WERI-Rb-1 (cell line): ENCODE measurements at regions not wholly inside any gene's neighbourhood (a gene's known extent, or its start where the extent isn't known, plus 50 kb on each side); places are given as distances from the start of the nearest gene placed in this dataset.

Experiments used
- DNase-seq: peaks from one replicate; pipeline ENCODE4 v3.0.0-alpha.2; 2020
- H3K27ac ChIP-seq: fragments of 250-450 bp; sonication (Bioruptor Pico); 2 replicates; pipeline ENCODE4 v1.5.1; 2020; ENCODE audit warnings: mild to moderate bottlenecking, moderate library complexity
- H3K27me3 ChIP-seq: fragments of 250-450 bp; sonication (Bioruptor Pico); 2 replicates; pipeline ENCODE4 v1.5.1; 2021; ENCODE audit warnings: mild to moderate bottlenecking, low read depth, moderate library complexity; ENCODE audit not compliant: insufficient read depth, severe bottlenecking
- H3K36me3 ChIP-seq: fragments of 250-450 bp; sonication (Bioruptor Pico); 2 replicates; pipeline ENCODE4 v1.5.1; 2020; ENCODE audit warnings: mild to moderate bottlenecking, moderate library complexity
- H3K4me3 ChIP-seq: 2 replicates; pipeline ENCODE4 v1.5.1; 2011; ENCODE audit warnings: low read depth, mild to moderate bottlenecking, control low read depth, low read length
- H3K9me3 ChIP-seq: fragments of 250-450 bp; sonication (Bioruptor Pico); 2 replicates; pipeline ENCODE4 v1.5.1; 2021; ENCODE audit warnings: mild to moderate bottlenecking, moderate library complexity; ENCODE audit not compliant: severe bottlenecking
- TF ChIP-seq, protein P1 (sequence below): IDR thresholded peaks from 2 replicates; pipeline ENCODE4 v1.5.1; 2011; ENCODE audit warnings: low read depth, mild to moderate bottlenecking, control low read depth, inconsistent platforms, low read length

- Histone ChIP-seq H3K27ac (no peak overlapping the region), H3K4me3 (no peak overlapping the region), H3K36me3 (no peaks in the 10 kb centered on the region), H3K27me3 (no peaks in the 10 kb centered on the region), H3K9me3 (no peaks in the 10 kb centered on the region)
- TF ChIP-seq, protein P1, sequence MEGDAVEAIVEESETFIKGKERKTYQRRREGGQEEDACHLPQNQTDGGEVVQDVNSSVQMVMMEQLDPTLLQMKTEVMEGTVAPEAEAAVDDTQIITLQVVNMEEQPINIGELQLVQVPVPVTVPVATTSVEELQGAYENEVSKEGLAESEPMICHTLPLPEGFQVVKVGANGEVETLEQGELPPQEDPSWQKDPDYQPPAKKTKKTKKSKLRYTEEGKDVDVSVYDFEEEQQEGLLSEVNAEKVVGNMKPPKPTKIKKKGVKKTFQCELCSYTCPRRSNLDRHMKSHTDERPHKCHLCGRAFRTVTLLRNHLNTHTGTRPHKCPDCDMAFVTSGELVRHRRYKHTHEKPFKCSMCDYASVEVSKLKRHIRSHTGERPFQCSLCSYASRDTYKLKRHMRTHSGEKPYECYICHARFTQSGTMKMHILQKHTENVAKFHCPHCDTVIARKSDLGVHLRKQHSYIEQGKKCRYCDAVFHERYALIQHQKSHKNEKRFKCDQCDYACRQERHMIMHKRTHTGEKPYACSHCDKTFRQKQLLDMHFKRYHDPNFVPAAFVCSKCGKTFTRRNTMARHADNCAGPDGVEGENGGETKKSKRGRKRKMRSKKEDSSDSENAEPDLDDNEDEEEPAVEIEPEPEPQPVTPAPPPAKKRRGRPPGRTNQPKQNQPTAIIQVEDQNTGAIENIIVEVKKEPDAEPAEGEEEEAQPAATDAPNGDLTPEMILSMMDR = no peak
- DNase-seq = no peak
These were observed 455.9 kb downstream of the TDRD3 start for GRCh38 chr13:60852886-60853285.

DNA sequence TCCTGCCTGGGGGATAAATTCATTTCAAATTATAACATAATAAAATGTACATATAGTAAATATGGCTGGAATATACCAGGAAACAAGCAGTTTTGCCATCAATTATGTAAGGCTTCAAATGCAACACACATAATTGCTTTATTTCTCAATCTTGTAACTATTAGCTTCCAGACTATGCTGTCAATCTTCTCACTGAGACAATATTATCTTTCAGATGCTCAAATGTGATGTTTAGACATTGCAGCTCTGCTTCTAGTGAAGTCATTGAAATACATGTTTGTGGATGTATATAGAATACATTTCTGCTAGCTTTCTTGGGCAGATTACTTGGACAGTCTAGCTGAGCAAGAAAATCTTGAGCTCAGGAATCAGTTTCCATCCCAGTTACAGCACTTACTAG lies 454.4 kb downstream of the TDRD3 start:
- TF ChIP-seq, protein P1 = no peak
- DNase-seq = no peak
- H3K27ac ChIP-seq = no peak overlapping the region
- no peaks in the 10 kb centered on the region for H3K27me3 ChIP-seq
- H3K9me3 ChIP-seq = no peaks in the 10 kb centered on the region
- no peaks in the 10 kb centered on the region for H3K36me3 ChIP-seq
- no peak overlapping the region for H3K4me3 ChIP-seq

GRCh38 chr13:60850526-60850925 lies 453.5 kb downstream of the TDRD3 start:
- H3K27ac ChIP-seq = no peak overlapping the region
- DNase-seq = no peak
- TF ChIP-seq, protein P1 = no peak
- no peak overlapping the region for H3K4me3 ChIP-seq
- H3K9me3 ChIP-seq = no peaks in the 10 kb centered on the region
- H3K27me3 ChIP-seq = no peaks in the 10 kb centered on the region
- no peaks in the 10 kb centered on the region for H3K36me3 ChIP-seq

GRCh38 chr13:60838581-60838980 lies 441.6 kb downstream of the TDRD3 start:
- Histone ChIP-seq H3K9me3 (no peaks in the 10 kb centered on the region), H3K27me3 (no peaks in the 10 kb centered on the region), H3K36me3 (no peaks in the 10 kb centered on the region), H3K27ac (no peak overlapping the region), H3K4me3 (no peak overlapping the region)
- DNase-seq = no peak
- TF ChIP-seq, protein P1 = no peak

DNA sequence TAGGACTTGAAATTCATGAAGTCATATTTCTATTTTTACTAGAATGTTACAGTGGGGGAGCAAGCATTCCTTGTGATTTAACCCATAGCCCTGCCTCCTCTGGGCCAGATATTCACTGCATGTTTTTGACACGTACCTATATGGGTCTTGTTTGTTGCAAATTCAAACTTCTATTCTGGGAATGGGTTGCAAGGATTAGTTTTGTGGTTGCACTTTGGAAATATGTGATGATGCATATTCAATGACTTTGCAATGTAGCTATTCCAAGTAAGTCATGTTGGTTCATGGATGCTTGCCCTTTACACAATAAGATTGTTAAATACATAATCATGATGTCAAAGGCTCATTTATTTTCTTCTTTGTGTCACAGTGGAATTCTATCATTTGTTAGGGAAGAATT lies 440.8 kb downstream of the TDRD3 start:
- Histone ChIP-seq H3K27me3 (no peaks in the 10 kb centered on the region), H3K27ac (no peak overlapping the region), H3K4me3 (no peak overlapping the region), H3K36me3 (no peaks in the 10 kb centered on the region), H3K9me3 (no peaks in the 10 kb centered on the region)
- TF ChIP-seq, protein P1 = no peak
- no peak for DNase-seq

- Histone ChIP-seq H3K27ac (no peak overlapping the region), H3K27me3 (no peaks in the 10 kb centered on the region), H3K36me3 (no peaks in the 10 kb centered on the region), H3K9me3 (no peaks in the 10 kb centered on the region), H3K4me3 (no peak overlapping the region)
- TF ChIP-seq, protein P1 = no peak
- DNase-seq = no peak
These were observed 439.8 kb downstream of the TDRD3 start for GRCh38 chr13:60836821-60837220.
